Small intestine (tissue), 7 donors: ENCODE measurements at regions not wholly inside any gene's neighbourhood (a gene's known extent, or its start where the extent isn't known, plus 50 kb on each side); places are given as distances from the start of the nearest gene placed in this dataset.
A peak's percentile ranks its signal among the peaks of the same experiment; 100 is the strongest.

Experiments used
- DNase-seq, 2 donors: peaks; one replicate each; pipeline versions ENCODE4 v3.0.0 to v3.0.0-alpha.2; 2013
- FAIRE-seq: peaks from 2 replicates; lab custom pipeline; 2012; peaks lifted over from hg19 to GRCh38; lab: Jason Lieb, UNC
- H3K27ac ChIP-seq, 3 donors: one replicate each; pipeline ENCODE4 v1.5.1; 2013; ENCODE audit warnings: low read length in 2 of 3, mild to moderate bottlenecking in 2 of 3, control low read depth in 1 of 3, inconsistent platforms in 1 of 3, low read depth in 1 of 3, moderate library complexity in 1 of 3
- H3K27me3 ChIP-seq, 3 donors: one replicate each; pipeline ENCODE4 v1.6.1; 2013; ENCODE audit warnings: low read length in 3 of 3, inconsistent platforms in 1 of 3; ENCODE audit not compliant: control insufficient read depth in 3 of 3, insufficient read depth in 3 of 3
- H3K36me3 ChIP-seq, 3 donors: one replicate each; pipeline ENCODE4 v1.6.1; 2013; ENCODE audit warnings: low read length in 3 of 3, inconsistent platforms in 1 of 3, low read depth in 1 of 3, mild to moderate bottlenecking in 1 of 3, moderate library complexity in 1 of 3; ENCODE audit not compliant: control insufficient read depth in 3 of 3, insufficient read depth in 2 of 3
- H3K4me1 ChIP-seq, 3 donors: one replicate each; pipeline ENCODE4 v1.6.1; 2013; ENCODE audit warnings: low read length in 2 of 3, inconsistent platforms in 1 of 3, low read depth in 1 of 3, mild to moderate bottlenecking in 1 of 3, moderate library complexity in 1 of 3; ENCODE audit not compliant: control insufficient read depth in 3 of 3, insufficient read depth in 2 of 3
- H3K4me3 ChIP-seq, 3 donors: one replicate each; pipeline ENCODE4 v1.5.1; 2013; ENCODE audit warnings: low read length in 3 of 3, control low read depth in 1 of 3, inconsistent platforms in 1 of 3, low read depth in 1 of 3, mild to moderate bottlenecking in 1 of 3, moderate library complexity in 1 of 3
- H3K9me3 ChIP-seq, 2 donors: one replicate each; pipeline ENCODE4 v1.6.1; 2013; ENCODE audit warnings: low read depth in 1 of 2, low read length in 1 of 2; ENCODE audit not compliant: control insufficient read depth in 2 of 2, insufficient read depth in 1 of 2
- WGBS, 3 donors: extraction: QIAGEN DNeasy Blood & Tissue Kit; methylation state at CpG; one replicate each; pipeline ENCODE4 v1.1.7; 2013; 5-methylcytosine and 5-hydroxymethylcytosine counted together
- donor health status: healthy with polysubstance abuse.
- donor health status: control.
- donor health status: control.
- donor health status: Bipolar disorder and iron deficiency.
- donor health status: healthy.

DNA sequence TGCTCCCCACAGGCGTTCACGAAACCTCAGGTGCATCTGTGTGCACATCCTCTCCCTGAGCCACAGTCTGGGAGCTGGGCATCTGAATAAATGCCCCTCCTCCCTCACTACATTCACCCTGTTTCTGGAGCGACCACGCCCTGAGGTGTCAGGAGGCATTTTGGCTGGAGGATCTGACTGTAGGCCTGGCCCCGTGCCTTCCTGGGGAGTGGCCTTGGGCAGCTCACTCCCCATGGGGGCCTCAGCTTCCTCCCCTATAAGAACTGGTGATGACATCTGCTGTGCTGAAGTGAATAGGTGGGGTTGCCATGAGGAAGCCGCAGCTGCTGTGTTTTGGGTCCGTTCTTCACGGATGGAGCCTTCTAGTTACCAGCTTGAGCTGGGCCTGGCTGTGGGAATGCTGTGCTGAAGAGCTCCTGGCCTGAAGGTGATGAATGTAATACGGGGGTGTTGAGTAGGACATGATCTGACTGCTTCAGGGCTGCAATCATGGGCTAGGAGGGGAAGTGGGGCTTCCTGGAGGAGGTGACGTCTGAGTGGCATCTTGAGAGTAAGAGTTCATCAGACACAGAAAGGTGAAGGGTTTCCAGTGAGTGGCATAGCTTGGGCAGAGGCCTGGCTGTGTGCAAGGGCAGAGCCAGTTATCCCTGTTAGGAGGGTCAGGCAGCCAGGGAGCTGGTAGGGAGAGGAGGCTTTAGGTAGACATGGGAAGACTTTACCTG is 58.2 kb downstream of the GLI2 start:
- Histone ChIP-seq H3K4me3 (no peak overlapping the region), H3K4me1 (peaks cover 0 to 10% (median 0%) of the 10 kb centered on the region in 3 donors), H3K36me3 (no peaks in the 10 kb centered on the region), H3K27ac (no peak overlapping the region), H3K9me3 (no peaks in the 10 kb centered on the region), H3K27me3 (peaks cover 0 to 9% (median 0%) of the 10 kb centered on the region in 3 donors)
- 70 to 81% (median 79%) methylated on average over 8 to 10 of the region's 10 CpGs for WGBS, 3 donors
- DNase-seq (no peak), FAIRE-seq (no peak)

GRCh38 chr2:120794716-120795115 is 59.0 kb downstream of the GLI2 start:
- Histone ChIP-seq H3K27ac (no peak overlapping the region), H3K9me3 (no peaks in the 10 kb centered on the region), H3K36me3 (peaks cover 0 to 2% (median 0%) of the 10 kb centered on the region in 3 donors), H3K27me3 (peaks cover 0 to 9% (median 0%) of the 10 kb centered on the region in 3 donors), H3K4me3 (no peak overlapping the region), H3K4me1 (peaks cover 0 to 5% (median 0%) of the 10 kb centered on the region in 3 donors)
- DNase-seq (no peak), FAIRE-seq (no peak)
- WGBS, 3 donors: 72 to 83% (median 78%) methylated on average over 3 of the region's 3 CpGs

DNA sequence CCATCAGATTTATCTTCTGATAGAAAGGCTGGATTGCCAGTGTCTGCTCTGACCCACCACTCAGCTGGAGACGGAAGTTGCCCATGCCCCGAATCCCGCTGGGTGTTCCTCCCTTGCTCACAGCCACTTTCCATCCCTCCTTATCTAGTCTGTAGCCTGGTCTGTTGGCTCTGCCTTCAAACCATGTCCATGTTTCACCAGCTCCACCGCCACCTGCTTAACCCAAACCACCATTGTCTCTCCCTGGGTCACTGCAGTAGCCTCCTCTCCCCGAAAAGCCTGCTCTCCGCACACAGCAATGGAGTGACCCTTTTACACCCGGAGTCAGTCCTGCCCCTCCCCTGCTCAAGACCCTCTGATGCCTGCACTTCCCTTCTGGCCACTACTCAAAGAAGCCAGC is 60.4 kb downstream of the GLI2 start:
- Histone ChIP-seq H3K4me3 (no peak overlapping the region), H3K27ac (no peak overlapping the region), H3K9me3 (no peaks in the 10 kb centered on the region), H3K27me3 (peaks cover 0 to 9% (median 0%) of the 10 kb centered on the region in 3 donors), H3K4me1 (peaks cover 0 to 5% (median 0%) of the 10 kb centered on the region in 3 donors), H3K36me3 (peaks cover 0 to 3% (median 0%) of the 10 kb centered on the region in 3 donors)
- DNase-seq: no peak
- WGBS, 3 donors: 91 to 94% (median 92%) methylated on average over 7 of the region's 7 CpGs
- no peak for FAIRE-seq

DNA sequence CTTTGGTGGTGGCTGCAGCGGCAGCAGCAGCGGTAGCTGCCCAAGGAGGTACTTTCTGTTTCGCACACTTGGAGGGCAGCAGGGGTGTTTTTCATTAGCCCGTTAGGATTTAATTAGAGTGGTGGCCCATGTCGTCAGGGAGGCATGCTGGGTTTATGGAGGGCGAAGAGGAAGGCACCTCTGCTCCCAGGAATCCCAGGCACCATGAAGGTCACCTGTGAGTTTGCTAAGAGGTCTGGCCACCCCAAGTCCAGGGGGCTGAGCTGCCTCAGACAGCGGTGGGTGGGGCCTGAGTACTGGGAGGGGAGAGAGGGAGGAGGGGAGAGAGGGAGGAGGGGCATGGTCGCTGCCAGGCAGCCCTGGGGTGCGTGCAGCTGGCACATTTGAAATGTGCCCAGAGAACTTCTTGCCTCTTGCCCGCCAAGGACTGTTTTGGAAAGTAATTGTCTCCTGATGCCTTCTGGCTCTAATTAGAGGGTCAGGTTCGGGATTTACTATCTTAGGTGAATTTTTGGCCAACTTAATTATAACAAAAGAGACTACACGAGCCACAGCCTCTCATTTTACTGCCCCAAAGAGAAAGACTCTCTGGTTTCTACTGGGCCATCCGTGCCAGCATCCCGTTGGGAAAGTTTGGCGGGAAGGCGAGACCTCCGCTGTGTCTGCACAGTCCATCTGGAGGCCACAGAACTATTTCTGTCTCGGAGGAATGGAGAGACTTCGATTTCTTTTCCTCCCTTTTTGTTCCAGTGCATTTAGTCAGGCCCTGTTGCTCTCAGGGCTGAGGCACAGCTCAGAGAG is 62.0 kb downstream of the GLI2 start:
- no peak overlapping the region for H3K4me3 ChIP-seq
- peaks cover 0 to 9% (median 0%) of the 10 kb centered on the region in 3 donors for H3K27me3 ChIP-seq
- peaks cover 0 to 6% (median 0%) of the 10 kb centered on the region in 3 donors for H3K4me1 ChIP-seq
- H3K9me3 ChIP-seq: no peaks in the 10 kb centered on the region
- DNase-seq: no peak
- 73 to 76% (median 74%) methylated on average over 19 of the region's 19 CpGs for WGBS, 3 donors
- peaks cover 0 to 5% (median 0%) of the 10 kb centered on the region in 3 donors for H3K36me3 ChIP-seq
- no peak for FAIRE-seq
- H3K27ac ChIP-seq: no peak overlapping the region

- no peaks in the 10 kb centered on the region for H3K9me3 ChIP-seq
- FAIRE-seq: no peak
- 63 to 76% (median 65%) methylated on average over 8 of the region's 8 CpGs for WGBS, 3 donors
These were observed 63.0 kb downstream of the GLI2 start for GRCh38 chr2:120798567-120799247.

GRCh38 chr2:120802158-120802557 is 66.5 kb downstream of the GLI2 start:
- DNase-seq: no peak

More at GRCh38 chr2:120798567-120799247, 63.0 kb downstream of the GLI2 start:
- Histone ChIP-seq H3K27me3 (peaks cover 0 to 9% (median 0%) of the 10 kb centered on the region in 3 donors), H3K36me3 (peaks cover 0 to 5% (median 0%) of the 10 kb centered on the region in 3 donors), H3K27ac (no peak overlapping the region), H3K4me3 (no peak overlapping the region), H3K4me1 (peaks cover 0 to 15% (median 0%) of the 10 kb centered on the region in 3 donors)
- no peak for DNase-seq

DNA sequence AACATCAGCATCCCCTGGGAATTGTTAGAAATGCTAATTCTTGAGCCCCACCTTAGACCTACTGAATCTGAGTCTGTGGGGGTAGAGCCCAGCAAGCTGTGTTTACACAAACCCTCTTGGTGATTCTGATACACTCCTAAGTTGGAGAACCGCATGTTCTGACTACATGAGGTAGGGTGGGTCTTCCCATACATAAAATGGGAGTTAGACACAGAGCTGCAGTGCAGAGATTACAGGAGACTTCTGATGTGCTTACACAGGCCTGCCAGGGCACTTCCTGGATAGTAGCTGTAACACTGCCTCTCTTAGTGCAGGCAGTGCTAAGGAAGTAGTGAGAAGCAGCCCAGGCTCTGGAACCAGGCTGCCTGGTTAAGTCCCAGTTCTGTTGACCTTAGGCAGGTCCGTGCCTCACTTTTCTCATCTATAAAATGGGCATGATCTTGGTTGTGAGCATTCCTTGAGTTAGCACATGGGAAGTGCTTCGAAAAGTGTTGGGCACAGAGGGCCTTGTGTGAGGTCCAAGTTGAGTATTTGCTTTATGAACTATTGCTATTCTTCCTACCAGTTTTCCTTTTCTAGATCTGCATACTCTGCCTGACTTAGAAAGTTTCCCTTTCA is 67.3 kb downstream of the GLI2 start:
- 79 to 81% (median 81%) methylated on average over 3 of the region's 3 CpGs for WGBS, 3 donors
- no peak for FAIRE-seq

More at GRCh38 chr2:120802158-120802557, 66.5 kb downstream of the GLI2 start:
- Histone ChIP-seq H3K9me3 (no peaks in the 10 kb centered on the region), H3K36me3 (peaks cover 0 to 5% (median 0%) of the 10 kb centered on the region in 3 donors), H3K4me1 (peaks cover 0 to 21% (median 0%) of the 10 kb centered on the region in 3 donors), H3K27ac (no peak overlapping the region), H3K27me3 (peaks cover 0 to 2% (median 0%) of the 10 kb centered on the region in 3 donors), H3K4me3 (no peak overlapping the region)
- FAIRE-seq: no peak
- WGBS, 3 donors: 61 to 82% (median 65%) methylated on average over 5 of the region's 5 CpGs

More for the DNA sequence above, 67.3 kb downstream of the GLI2 start:
- peak in 1 of 2 donors; percentile 8 for DNase-seq
- Histone ChIP-seq H3K36me3 (peaks cover 0 to 5% (median 0%) of the 10 kb centered on the region in 3 donors), H3K27ac (no peak overlapping the region), H3K4me1 (peaks cover 0 to 21% (median 0%) of the 10 kb centered on the region in 3 donors), H3K9me3 (no peaks in the 10 kb centered on the region), H3K4me3 (no peak overlapping the region), H3K27me3 (peaks cover 0 to 2% (median 0%) of the 10 kb centered on the region in 3 donors)
